ENCODE measurements at regions not wholly inside any gene's neighbourhood (a gene's known extent, or its start where the extent isn't known, plus 50 kb on each side); places are given as distances from the start of the nearest gene placed in this dataset.

GRCh38 chr10:106311590-106311989 lies 852.9 kb downstream of the SORCS1 start:
- TF ChIP-seq SUZ12 (IDR thresholded peaks at IDR 0.05) = no peak
- no peak for TF ChIP-seq HDGF (IDR thresholded peaks at IDR 0.05; ENCODE audit: borderline replicate concordance)
- no peak for TF ChIP-seq SP1 (IDR thresholded peaks at IDR 0.05)

All from HEK293T (cell line).